ENCODE measurements at regions not wholly inside any gene's neighbourhood (a gene's known extent, or its start where the extent isn't known, plus 50 kb on each side); places are given as distances from the start of the nearest gene placed in this dataset.
"Not testable (repeated sequence)": the region's sequence is repeated elsewhere in the genome, so short reads cannot be mapped to it uniquely, and the experiment has no call there.

DNA sequence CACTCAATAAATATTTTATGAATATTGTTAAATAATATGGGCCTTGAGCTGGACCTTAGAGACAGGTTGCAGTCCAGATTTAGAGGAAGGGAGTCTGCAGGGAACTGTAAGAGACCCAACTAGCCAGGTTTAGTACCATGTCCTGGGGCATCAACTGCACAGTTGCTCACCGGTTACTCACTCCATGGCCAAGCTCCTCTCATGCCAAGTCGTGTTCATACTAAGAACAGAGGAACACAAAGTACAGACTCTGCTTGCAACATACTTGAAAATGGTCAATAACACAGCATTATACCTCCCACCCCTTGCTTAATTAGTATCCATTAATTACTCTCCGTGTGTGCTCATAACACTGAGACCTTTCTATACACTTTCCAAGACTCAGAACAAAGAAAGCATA, 317.6 kb upstream of the PIK3R1 start:
- in situ Hi-C loops (cut with HindIII; ENCODE audit: low sequenced_read_pairs): no loop called here

DNA sequence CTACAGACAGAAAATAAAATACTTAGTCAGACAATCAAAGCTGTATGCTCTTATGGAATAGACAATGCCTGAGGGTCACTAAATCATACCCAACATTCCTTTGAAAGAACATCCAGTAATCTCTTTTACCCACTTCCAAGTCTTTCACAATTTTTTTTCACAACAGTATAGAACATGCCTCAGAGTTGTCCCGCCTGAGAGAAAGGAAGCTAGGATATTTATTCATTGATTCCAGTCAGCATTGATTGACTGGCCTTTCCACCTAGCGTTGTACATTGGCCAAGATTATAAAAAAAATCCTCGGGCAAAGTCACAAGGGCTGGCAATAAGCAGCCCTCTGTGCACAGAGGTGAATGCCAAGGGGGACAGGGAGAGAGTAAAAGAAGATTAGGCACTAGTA, 318.1 kb upstream of the PIK3R1 start:
- in situ Hi-C loops (cut with HindIII; ENCODE audit: low sequenced_read_pairs): no loop called here

DNA sequence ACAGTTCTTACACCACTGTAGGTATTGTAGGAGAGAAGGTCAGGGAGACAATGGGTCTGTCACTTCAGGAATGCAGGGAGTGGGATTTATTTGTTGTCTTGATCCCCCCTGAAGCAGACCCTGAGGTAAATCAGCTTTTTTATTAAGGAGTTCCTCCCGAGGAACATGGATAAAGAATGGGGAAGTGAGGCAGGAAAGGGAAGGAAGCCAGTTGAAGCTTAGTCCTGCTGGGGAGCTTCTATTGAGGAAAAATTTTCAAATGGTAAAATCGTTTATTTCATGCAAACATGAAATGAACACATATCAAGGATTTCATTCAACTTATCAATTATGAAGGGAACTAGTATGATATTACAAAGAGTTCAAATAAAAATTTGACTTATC, 318.6 kb upstream of the PIK3R1 start:
- in situ Hi-C loops (cut with HindIII; ENCODE audit: low sequenced_read_pairs): no loop called here

DNA sequence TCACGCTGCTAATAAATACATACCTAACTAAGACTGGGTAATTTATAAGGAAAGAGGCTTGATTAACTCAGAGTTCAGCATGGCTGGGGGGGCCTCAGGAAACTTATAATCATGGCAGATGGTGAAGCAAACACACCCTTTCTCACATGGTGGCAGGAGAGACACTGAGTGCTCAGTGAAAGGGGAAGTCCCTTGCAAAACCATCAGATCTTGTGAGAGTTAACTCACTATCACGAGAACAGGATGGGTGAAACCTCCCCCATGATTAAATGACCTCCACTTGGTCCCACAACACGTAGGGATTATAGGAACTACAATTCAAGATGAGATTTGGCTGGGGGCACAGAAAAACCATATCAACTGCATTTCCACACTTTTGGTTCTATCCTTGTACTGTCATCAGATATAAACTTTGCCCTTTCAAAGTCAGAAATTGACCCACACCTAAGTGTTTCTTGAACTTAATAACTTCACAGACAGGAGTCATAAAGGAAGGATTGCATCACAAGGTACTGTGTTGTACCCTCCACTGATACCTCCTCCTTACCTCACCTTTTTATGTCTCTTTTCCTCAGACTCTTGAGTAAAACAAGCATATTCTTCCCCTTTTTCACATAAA, 319.1 kb upstream of the PIK3R1 start:
- in situ Hi-C loops (cut with HindIII; ENCODE audit: low sequenced_read_pairs): no loop called here

DNA sequence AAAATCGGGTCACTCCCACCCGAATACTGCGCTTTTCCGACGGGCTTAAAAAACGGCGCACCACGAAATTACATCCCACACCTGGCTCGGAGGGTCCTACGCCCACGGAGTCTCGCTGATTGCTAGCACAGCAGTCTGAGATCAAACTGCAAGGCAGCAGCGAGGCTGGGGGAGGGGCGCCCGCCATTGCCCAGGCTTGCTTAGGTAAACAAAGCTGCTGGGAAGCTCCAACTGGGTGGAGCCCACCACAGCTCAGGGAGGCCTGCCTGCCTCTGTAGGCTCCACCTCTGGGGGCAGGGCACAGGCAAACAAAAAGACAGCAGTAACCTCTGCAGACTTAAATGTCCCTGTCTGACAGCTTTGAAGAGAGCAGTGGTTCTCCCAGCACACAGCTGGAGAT, 325.7 kb upstream of the PIK3R1 start:
- in situ Hi-C loops (cut with HindIII; ENCODE audit: low sequenced_read_pairs): not testable (repeated sequence)

DNA sequence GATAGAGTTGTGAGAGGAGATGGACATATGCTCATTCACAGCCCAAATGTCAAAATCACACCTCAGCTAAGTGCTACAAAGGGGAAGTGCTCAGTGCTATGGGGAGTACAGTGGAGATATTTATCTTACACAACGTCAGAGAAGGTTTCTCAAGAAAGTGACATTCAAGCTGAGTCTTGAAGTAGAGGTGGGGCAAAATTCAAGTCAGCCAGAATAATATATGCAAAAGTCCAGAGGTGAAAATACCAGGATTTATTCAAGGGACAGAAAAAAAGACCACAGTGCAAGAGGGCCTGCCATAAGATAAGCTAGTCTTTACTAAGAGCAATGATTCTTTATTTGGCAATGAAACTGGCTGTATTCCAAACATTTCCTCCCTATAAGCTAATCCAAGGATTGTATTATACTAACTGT, 327.8 kb upstream of the PIK3R1 start:
- in situ Hi-C loops (cut with HindIII; ENCODE audit: low sequenced_read_pairs): no loop called here

DNA sequence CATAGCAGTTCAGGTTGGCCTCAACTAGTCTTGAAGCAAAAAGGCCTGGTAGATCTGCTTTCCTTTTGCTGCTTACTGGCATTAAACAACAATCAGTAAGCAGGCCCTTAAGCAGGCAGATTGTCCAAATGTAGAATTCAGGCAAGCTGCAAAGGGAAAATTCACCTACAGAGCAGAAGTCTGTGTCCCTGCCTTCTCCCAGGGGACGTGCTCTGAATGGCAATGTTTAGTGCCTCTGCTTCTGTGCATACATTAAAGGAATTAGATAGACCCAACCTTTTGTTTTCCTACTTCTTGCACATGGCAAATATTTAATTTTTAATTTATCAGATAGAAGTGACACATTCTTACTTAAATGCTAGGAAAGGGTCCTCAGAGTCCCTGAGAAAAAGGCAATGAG, 328.8 kb upstream of the PIK3R1 start:
- in situ Hi-C loops (cut with HindIII; ENCODE audit: low sequenced_read_pairs): no loop called here

DNA sequence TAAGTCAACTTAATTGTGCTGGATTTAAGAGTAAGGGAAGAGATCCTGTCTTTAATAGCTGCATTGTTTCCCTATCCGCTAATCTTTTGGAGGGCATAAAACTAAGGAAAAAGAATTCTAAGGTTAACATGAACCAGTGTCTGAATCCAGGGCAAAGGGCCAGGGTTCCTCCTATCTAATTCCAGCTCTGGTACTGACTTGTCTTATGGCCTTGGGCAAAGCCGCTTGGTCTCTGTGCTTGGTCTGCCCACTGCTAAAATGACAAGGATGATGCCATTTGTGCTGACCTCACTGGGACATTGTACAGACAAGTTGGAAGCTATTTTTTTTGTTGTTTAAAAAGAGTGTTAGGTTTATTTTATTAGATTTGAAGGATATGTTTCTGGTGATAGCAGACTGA, 334.7 kb upstream of the PIK3R1 start:
- in situ Hi-C loops (cut with HindIII; ENCODE audit: low sequenced_read_pairs): no loop called here

DNA sequence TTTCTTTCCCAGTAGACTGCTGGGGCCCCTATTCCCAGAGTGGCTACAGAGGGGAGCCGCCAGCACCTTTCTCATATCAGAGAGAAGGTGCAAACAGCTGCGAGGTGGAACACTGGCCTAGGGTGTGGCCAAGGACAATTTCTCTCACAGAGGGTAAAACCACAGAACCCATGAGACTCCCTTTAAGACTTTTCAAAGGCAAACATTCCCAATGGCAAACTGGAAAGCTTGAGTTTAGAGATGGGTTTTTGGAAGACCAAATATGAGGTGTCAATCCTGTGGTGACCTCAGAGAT, 335.1 kb upstream of the PIK3R1 start:
- in situ Hi-C loops (cut with HindIII; ENCODE audit: low sequenced_read_pairs): no loop called here

DNA sequence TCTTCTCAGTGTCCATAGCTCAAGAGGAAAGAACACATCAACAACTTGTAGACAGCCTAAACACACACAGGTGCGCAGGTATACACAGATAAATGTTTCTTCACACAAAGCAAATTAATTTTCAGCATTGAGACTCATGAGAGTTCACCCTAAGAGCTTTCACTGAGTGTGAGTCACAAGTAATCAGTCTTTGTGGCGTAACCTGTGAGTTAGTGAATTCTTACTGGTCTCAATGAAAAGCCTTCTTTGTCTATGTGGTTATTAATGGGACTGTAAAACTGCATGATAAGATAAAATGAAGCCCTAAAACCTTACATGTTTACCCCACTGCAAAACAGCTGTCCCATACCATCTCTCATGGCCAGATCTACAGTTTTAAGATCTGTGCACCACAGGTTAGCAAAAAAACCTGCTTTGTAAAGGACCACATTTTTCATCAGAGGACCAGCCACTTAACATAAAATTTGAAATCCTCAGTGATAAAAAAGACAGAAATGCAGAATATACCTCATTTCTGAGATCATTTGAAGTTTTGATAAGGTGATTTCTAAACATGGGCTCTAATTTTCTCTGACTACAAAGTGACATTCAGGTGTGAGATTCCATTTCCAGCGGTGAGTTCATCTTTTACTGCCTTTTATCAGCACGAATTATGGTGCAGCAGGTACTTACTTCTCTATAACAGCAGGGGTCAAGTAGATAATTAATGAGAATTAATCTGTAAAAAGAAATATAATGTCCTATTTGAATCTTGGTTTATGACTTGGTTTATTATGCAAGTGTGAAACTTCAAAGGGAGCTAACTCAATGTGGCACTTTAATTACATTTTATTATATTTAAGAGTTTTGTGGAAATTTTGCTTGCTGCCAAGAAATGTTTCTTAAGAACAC, 335.7 kb upstream of the PIK3R1 start:
- in situ Hi-C loops (cut with HindIII; ENCODE audit: low sequenced_read_pairs): no loop called here

DNA sequence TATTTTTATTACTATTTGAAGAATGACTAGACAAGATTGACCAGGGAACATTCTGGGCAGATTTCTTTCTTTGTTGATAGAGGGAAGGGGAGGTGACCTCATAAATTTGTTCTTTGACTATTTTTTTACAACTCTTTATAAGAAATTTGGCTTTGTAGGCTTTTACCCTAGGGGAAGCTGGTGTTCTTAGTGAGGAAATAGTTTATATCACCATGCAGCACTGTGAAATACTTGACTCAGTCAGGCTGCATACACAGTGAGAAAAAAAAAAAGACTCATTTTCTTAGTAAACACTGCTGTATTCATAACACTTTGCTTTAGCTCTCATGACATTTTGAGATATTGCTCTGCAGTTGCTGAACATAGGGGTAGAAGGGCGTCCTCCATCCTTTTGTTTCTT, 336.6 kb upstream of the PIK3R1 start:
- in situ Hi-C loops (cut with HindIII; ENCODE audit: low sequenced_read_pairs): no loop called here

DNA sequence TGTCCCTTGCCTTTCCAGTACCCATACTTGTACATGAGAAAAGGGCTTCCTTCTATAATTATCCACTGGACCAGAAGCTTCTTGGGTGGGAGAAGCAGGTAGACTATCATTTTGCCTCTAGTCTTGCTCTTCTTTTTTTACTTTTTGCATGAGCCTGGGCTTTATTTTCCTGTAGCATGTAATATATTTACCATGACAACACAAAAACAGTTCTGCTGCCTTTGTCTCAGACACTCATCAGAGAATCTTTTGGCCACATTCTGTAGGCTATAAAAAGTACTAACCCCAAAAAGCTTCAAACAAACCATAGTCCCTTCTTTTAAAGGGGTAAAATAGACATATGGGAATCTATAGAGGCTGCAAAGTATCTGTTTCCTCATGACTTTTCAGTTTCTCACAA, 339.2 kb upstream of the PIK3R1 start:
- in situ Hi-C loops (cut with HindIII; ENCODE audit: low sequenced_read_pairs): no loop called here

DNA sequence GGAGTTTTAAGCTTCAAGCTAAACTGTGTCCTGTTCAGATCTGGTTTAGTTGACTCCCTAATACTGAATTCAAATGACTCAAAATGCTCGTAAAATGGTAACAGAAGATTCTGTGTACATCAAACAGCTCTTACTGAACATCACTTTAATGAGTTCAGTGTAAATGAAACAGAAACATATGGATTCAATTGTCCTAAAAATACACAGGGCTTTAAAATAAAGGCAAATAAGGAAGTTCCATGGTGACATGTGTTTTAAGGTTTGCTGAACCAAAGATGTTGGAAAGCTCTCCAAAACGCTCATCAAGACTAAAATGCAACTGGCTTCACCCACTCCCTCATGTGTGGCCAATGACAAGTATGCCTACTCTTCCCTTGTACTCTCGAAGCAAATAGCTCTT, 340.0 kb upstream of the PIK3R1 start:
- in situ Hi-C loops (cut with HindIII; ENCODE audit: low sequenced_read_pairs): no loop called here

DNA sequence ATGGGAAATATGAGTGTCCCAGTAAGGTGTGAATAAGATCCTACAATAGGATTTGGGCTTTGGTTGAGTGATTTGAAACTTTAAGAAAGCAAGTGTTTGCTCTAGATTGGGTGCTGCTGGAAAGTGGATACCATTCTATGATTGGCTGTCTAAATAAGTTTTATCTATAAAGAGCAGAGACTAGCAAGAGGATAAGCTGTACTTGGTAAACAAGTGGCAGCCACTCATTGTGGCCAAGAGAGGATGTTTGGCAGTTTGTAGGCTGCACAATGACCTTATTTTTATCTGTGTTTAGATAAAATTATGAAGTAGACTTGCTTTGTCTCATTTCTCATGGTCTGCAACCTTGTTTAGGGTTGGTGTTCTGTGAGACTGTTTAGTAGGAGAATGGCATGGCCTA, 341.6 kb upstream of the PIK3R1 start:
- in situ Hi-C loops (cut with HindIII; ENCODE audit: low sequenced_read_pairs): no loop called here

DNA sequence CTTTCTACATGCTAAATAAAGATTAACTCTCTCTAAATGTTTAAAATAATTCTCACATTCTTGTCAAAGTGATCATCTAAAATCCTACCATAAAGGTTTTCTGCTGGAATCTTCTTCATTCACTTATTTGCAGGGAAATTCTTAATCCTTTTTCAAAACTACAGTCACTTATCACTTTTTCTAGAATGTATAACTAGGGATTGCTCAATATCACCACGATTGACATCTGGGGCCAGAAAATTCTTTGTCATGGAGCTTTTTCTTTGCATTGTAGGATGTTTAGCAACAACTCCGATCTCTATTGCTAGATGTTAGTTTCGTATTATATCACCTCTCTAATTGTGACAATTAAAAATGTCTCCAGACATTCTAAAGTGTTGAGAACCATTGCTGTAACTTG, 344.9 kb upstream of the PIK3R1 start:
- in situ Hi-C loops (cut with HindIII; ENCODE audit: low sequenced_read_pairs): no loop called here

DNA sequence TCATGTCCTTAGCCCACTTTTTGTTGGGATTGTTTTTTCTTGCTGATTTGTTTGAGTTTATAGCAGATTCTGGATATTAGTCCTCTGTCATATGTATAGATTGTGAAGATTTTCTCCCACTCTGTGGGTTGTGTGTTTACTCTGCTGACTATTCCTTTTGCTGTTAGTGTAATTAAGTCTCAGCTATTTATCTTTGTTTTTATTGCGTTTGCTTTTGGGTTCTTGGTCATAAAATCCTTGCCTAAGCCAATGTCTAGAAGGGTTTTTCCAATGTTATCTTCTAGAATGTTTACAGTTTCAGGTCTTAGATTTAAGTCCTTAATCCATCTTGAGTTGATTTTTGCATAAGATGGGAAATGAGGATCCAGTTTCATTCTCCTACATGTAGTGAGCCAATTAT, 351.2 kb upstream of the PIK3R1 start:
- in situ Hi-C loops (cut with HindIII; ENCODE audit: low sequenced_read_pairs): not testable (repeated sequence)

DNA sequence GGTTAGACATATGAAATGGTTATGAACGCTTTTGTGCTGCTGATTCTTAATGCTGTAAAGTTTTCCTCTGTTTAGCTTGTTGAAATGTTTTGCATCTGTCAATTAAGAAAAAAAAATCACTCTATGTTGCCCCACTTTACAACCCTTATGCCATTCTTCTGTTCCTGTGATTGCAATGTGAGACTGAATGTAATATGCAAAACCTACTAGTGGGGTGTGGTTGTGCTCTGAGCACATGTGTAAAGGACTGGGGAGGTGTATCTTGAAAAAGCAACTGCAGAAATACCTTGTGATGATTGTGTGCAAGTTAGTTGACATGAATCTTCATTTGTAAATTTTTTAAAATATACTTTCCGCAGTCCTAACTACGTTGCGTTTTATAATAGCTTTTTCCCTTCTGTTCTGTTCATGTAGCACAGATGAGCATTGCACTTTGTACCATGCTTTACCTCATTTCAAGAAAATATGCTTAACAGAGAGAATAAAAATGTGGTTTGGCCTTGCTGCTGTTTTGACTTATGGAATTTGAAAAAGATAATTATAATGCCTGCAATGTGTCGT, 357.0 kb upstream of the PIK3R1 start:
- in situ Hi-C loops (cut with HindIII; ENCODE audit: low sequenced_read_pairs): no loop called here

DNA sequence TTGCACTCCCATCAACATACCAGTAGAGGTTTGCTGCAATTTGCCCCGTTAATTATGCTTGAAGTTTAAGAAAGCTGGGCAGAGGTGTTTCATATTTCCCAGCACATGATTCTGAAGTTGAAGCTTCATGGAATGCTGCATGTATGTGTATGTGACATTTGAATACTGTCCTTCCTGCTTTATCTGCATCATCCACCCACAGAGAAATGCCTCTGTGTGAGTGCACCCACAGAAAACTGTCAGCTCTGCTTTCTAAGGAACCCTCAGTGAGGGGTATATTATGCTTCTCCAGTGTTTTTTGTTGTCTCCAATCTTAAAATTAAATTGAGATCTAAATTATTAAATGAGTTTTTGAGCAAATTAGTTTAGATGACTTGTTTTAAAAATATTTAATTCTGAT, 358.1 kb upstream of the PIK3R1 start:
- in situ Hi-C loops (cut with HindIII; ENCODE audit: low sequenced_read_pairs): no loop called here

DNA sequence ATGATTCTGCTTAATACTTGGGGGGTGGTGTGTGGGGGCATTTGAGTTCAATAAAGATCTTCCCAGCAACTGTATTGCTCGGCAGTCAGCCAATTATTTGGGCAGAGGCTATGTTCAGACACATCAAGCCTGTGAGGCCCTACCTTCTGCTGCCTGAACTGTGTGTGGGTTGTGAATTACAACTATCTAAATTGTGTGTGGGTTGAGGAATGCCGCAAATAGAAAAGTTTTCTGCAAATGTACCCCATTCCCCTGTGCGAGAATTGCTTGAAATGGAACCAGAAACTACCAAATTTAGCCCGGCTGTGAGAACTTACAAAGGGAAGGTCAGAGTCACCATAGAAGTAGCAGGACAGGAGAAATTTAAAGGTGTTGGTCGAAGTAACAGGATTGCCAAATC, 360.0 kb upstream of the PIK3R1 start:
- in situ Hi-C loops (cut with HindIII; ENCODE audit: low sequenced_read_pairs): no loop called here

DNA sequence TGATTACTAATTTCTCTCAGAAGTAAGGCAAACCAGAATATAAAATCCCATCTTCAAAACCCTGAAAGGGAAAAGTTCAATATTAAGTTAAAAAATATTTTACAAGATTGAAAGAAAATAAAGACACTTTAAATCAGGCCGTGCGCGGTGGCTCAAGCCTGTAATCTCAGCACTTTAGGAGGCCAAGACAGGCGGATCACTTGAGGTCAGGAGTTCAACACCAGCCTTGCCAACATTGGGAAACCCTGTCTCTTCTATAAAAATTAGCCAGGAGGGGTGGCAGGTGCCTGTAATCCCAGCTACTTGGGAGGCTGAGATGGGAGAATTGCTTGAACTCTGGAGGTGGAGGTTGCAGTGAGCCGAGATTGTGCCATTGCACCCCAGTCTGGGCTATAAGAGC, 364.6 kb upstream of the PIK3R1 start:
- in situ Hi-C loops (cut with HindIII; ENCODE audit: low sequenced_read_pairs): not testable (repeated sequence)

DNA sequence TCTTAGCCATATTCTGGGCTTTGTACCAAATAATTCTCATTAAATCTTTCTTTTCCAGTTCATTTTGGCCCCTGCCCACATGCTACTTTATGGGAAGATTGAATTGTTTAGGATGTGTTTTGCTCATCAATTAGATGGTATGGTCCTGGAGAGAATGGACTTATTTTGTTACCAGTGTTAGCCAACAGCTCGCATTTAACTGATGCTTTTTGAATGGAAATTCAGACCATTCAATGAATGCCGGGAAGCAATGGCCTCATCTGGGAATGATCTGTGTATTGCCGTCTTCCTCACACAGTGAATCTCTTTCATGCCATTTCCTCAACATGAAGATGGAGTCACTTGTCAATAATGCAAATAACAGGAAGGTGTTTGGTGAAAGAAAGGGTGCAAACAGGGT, 370.6 kb upstream of the PIK3R1 start:
- in situ Hi-C loops (cut with HindIII; ENCODE audit: low sequenced_read_pairs): no loop called here

DNA sequence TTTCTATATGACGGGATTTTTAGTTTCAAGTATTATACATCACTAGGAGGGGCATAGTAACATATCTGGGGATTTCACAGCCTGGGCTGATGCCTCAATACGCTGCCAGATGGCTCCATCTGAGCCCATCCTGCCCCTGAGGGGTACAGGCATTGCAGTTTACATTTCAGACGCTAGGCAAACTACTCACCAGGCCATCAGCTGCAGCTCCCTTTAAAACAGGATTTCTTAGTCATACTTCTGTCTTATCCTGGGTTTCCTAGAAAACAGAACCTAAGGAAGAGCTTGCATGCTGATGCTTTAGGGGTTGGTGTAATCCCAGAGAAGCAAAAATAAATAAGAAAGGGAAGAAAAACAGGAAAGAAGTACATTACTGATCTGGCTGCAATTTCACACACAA, 372.8 kb upstream of the PIK3R1 start:
- in situ Hi-C loops (cut with HindIII; ENCODE audit: low sequenced_read_pairs): no loop called here

DNA sequence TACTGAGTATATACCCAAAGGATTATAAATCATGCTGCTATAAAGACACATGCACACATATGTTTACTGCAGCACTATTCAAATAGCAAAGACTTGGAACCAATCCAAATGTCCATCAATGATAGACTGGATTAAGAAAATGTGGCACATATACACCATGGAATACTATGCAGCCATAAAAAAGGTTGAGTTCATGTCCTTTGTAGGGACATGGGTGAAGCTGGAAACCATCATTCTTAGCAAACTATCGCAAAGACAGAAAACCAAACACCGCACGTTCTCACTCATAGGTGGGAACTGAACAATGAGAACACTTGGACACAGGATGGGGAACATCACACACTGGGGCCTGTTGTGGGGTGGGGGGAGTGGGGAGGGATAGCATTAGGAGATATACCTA, 378.3 kb upstream of the PIK3R1 start:
- in situ Hi-C loops (cut with HindIII; ENCODE audit: low sequenced_read_pairs): not testable (repeated sequence)

Measured in DLD1 (cell line).